ENCODE measurements at regions not wholly inside any gene's neighbourhood (a gene's known extent, or its start where the extent isn't known, plus 50 kb on each side); places are given as distances from the start of the nearest gene placed in this dataset.
"Not testable (repeated sequence)": the region's sequence is repeated elsewhere in the genome, so short reads cannot be mapped to it uniquely, and the experiment has no call there.

DNA sequence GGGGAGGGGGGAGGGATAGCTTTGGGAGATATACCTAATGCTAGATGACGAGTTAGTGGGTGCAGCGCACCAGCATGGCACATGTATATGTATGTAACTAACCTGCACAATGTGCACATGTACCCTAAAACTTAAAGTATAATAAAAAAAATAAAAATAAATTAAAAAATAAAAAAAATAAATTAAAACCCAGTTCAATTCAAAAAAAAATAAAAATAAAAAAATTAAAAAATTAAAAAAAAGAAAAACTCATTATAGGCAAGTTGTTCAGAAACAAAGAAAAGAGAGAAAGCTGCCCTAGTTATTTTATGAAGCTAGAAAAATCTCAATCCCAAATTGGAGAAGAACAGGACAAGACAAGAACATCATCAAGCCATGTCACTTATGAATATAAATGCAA lies 147.5 kb upstream of the PRR20G start:
- not testable (repeated sequence) for TF ChIP-seq POLR2A, POLR2AphosphoS5 (IDR thresholded peaks at IDR 0.05)
- TF ChIP-seq, protein P1, sequence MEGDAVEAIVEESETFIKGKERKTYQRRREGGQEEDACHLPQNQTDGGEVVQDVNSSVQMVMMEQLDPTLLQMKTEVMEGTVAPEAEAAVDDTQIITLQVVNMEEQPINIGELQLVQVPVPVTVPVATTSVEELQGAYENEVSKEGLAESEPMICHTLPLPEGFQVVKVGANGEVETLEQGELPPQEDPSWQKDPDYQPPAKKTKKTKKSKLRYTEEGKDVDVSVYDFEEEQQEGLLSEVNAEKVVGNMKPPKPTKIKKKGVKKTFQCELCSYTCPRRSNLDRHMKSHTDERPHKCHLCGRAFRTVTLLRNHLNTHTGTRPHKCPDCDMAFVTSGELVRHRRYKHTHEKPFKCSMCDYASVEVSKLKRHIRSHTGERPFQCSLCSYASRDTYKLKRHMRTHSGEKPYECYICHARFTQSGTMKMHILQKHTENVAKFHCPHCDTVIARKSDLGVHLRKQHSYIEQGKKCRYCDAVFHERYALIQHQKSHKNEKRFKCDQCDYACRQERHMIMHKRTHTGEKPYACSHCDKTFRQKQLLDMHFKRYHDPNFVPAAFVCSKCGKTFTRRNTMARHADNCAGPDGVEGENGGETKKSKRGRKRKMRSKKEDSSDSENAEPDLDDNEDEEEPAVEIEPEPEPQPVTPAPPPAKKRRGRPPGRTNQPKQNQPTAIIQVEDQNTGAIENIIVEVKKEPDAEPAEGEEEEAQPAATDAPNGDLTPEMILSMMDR (IDR thresholded peaks at IDR 0.05): not testable (repeated sequence)

Data from sigmoid colon (tissue), 4 donors.